ENCODE measurements at regions not wholly inside any gene's neighbourhood (a gene's known extent, or its start where the extent isn't known, plus 50 kb on each side); places are given as distances from the start of the nearest gene placed in this dataset.

DNA sequence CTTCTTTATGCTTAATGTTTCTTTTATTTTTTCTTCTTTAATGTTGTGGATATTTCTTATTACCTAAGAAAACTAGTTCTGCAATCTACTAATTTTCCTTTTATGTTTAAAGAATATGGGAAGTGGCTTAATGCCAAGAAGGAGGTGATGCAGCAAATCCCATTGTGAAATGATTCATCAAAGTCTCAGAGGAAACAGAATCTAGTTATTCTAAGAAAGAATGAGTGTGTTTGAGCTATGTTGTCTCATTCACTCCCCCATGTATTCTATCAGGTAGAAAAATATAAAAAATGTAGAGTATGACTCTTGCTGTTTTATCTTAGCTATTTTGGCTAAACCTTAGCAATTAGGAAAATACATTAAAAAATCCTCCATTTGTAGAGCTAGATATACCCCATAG, 659.9 kb upstream of the RGS18 start:
- TF ChIP-seq, protein P1, sequence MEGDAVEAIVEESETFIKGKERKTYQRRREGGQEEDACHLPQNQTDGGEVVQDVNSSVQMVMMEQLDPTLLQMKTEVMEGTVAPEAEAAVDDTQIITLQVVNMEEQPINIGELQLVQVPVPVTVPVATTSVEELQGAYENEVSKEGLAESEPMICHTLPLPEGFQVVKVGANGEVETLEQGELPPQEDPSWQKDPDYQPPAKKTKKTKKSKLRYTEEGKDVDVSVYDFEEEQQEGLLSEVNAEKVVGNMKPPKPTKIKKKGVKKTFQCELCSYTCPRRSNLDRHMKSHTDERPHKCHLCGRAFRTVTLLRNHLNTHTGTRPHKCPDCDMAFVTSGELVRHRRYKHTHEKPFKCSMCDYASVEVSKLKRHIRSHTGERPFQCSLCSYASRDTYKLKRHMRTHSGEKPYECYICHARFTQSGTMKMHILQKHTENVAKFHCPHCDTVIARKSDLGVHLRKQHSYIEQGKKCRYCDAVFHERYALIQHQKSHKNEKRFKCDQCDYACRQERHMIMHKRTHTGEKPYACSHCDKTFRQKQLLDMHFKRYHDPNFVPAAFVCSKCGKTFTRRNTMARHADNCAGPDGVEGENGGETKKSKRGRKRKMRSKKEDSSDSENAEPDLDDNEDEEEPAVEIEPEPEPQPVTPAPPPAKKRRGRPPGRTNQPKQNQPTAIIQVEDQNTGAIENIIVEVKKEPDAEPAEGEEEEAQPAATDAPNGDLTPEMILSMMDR (IDR thresholded peaks at IDR 0.05) = no peak
- TF ChIP-seq EZH2 (IDR thresholded peaks at IDR 0.05) = no peak
